WTC11 (cell line): ENCODE measurements at regions not wholly inside any gene's neighbourhood (a gene's known extent, or its start where the extent isn't known, plus 50 kb on each side); places are given as distances from the start of the nearest gene placed in this dataset.

Experiments used
- ATAC-seq: fragments of 200-7000 bp; cut with Tn5 transposase; 2 replicates; pipeline ENCODE4 v1.10.0; 2021; ENCODE audit warnings: mild to moderate bottlenecking, moderate library complexity
- CTCF ChIA-PET: fragments of 300-600 bp; sonication (Branson Sonifier 250); formaldehyde crosslinking; loops from one replicate; lab custom pipeline; 2021; ENCODE audit warnings: antibody characterized with exemption; lab: Charles Lee
- POLR2A ChIA-PET: fragments of 350-600 bp; sonication (Branson Sonifier 250); formaldehyde crosslinking; loops from one replicate; lab custom pipeline; 2021; ENCODE audit warnings: antibody characterized with exemption; lab: Charles Lee
- DNase-seq: peaks from one replicate; pipeline ENCODE4 v3.0.0; 2021; ENCODE audit warnings: low spot score
- H3K27ac Mint-ChIP-seq: 2 replicates; pipeline ENCODE4 v1.8.0; 2021; ENCODE audit warnings: mixed read lengths
- H3K27me3 Mint-ChIP-seq: 2 replicates; pipeline ENCODE4 v1.8.0; 2021; ENCODE audit warnings: low read depth, mild to moderate bottlenecking, moderate library complexity, mixed read lengths
- H3K36me3 Mint-ChIP-seq: 2 replicates; pipeline ENCODE4 v1.8.0; 2021; ENCODE audit warnings: mixed read lengths
- H3K4me1 Mint-ChIP-seq: 2 replicates; pipeline ENCODE4 v1.8.0; 2022; ENCODE audit warnings: mixed read lengths
- H3K4me3 Mint-ChIP-seq: 2 replicates; pipeline ENCODE4 v1.8.0; 2021; ENCODE audit warnings: mild to moderate bottlenecking, moderate library complexity, mixed read lengths
- H3K9me3 Mint-ChIP-seq: 2 replicates; pipeline ENCODE4 v1.8.0; 2021; ENCODE audit warnings: mixed read lengths
- ARID4B ChIP-seq: sonication (generic); formaldehyde crosslinking; IDR thresholded peaks from 2 replicates; pipeline ENCODE4 v1.8.0; 2023; ENCODE audit warnings: missing genetic modification reagents, mild to moderate bottlenecking, borderline replicate concordance
- ATF3 ChIP-seq: sonication (generic); formaldehyde crosslinking; conservative IDR thresholded peaks from 2 replicates; pipeline ENCODE4 v1.8.1; 2022; ENCODE audit warnings: mild to moderate bottlenecking, missing genetic modification reagents
- CBFB ChIP-seq: sonication (generic); formaldehyde crosslinking; IDR thresholded peaks from 2 replicates; pipeline ENCODE4 v1.8.1; 2022; ENCODE audit warnings: mild to moderate bottlenecking, low read depth, missing genetic modification reagents
- ERG ChIP-seq: fragments of 250-450 bp; sonication (Bioruptor Pico); IDR thresholded peaks from 2 replicates; pipeline ENCODE4 v1.8.0; 2021; ENCODE audit warnings: mild to moderate bottlenecking
- ESRRA ChIP-seq: sonication (generic); formaldehyde crosslinking; IDR thresholded peaks from 2 replicates; pipeline ENCODE4 v1.8.1; 2022; ENCODE audit warnings: mild to moderate bottlenecking, missing genetic modification reagents, borderline replicate concordance
- GRHL2 ChIP-seq: fragments of 250-450 bp; sonication (Bioruptor Pico); IDR thresholded peaks from 2 replicates; pipeline ENCODE4 v1.8.0; 2022; ENCODE audit warnings: mild to moderate bottlenecking, moderate library complexity; ENCODE audit not compliant: insufficient replicate concordance, severe bottlenecking
- GTF2I ChIP-seq: fragments of 250-450 bp; sonication (Bioruptor Pico); conservative IDR thresholded peaks from 2 replicates; pipeline ENCODE4 v1.4.0; 2021; ENCODE audit warnings: mild to moderate bottlenecking
- HMGA2 ChIP-seq: fragments of 250-450 bp; sonication (Bioruptor Pico); IDR thresholded peaks from 2 replicates; pipeline ENCODE4 v1.4.0; 2021; ENCODE audit warnings: mild to moderate bottlenecking, moderate library complexity
- NFE2L1 ChIP-seq: sonication (generic); formaldehyde crosslinking; IDR thresholded peaks from 2 replicates; pipeline ENCODE4 v1.8.1; 2023; ENCODE audit warnings: missing genetic modification reagents
- SP1 ChIP-seq: sonication (generic); formaldehyde crosslinking; conservative IDR thresholded peaks from 2 replicates; pipeline ENCODE4 v1.8.1; 2022; ENCODE audit warnings: missing genetic modification reagents
- TEAD1 ChIP-seq: sonication (generic); formaldehyde crosslinking; IDR thresholded peaks from 2 replicates; pipeline ENCODE4 v1.8.0; 2022; ENCODE audit warnings: mild to moderate bottlenecking, missing genetic modification reagents
- ZNF138 ChIP-seq: sonication (generic); formaldehyde crosslinking; conservative IDR thresholded peaks from 2 replicates; pipeline ENCODE4 v1.8.1; 2022; ENCODE audit warnings: mild to moderate bottlenecking, moderate library complexity, missing genetic modification reagents
- ZNF416 ChIP-seq: fragments of 250-450 bp; sonication (Bioruptor Pico); IDR thresholded peaks from 2 replicates; pipeline ENCODE4 v1.9.0; 2021; ENCODE audit warnings: mild to moderate bottlenecking, inconsistent platforms
- ZNF512 ChIP-seq: sonication (generic); formaldehyde crosslinking; IDR thresholded peaks from 2 replicates; pipeline ENCODE4 v1.8.1; 2022; ENCODE audit warnings: missing genetic modification reagents, borderline replicate concordance
- ZSCAN18 ChIP-seq: fragments of 250-450 bp; sonication (Bioruptor Pico); IDR thresholded peaks from 2 replicates; pipeline ENCODE4 v2.1.2; 2022; ENCODE audit warnings: mild to moderate bottlenecking, moderate library complexity

GRCh38 chr1:57916041-57916440 lies 492.2 kb upstream of the DAB1 start:
- ChIA-PET CTCF (no interaction called here), POLR2A (no interaction called here)
- no peak for DNase-seq
- Mint-ChIP-seq H3K4me3 (no peak overlapping the region), H3K4me1 (no peaks in the 10 kb centered on the region), H3K27me3 (no peaks in the 10 kb centered on the region; the same call in 1 of the 2 replicates), H3K36me3 (no peaks in the 10 kb centered on the region), H3K9me3 (0 out of 2 replicates have a peak, but pooled peaks cover 3% of the 10 kb centered on the region), H3K27ac (no peak overlapping the region)
- no peak for TF ChIP-seq SP1
- no peak for TF ChIP-seq ATF3 (CRISPR knock-in tag)
- no peak for TF ChIP-seq GRHL2 (CRISPR knock-in tag)
- no peak; the same call in 1 of the 2 replicates for ATAC-seq

GRCh38 chr1:57911427-57911826 lies 487.6 kb upstream of the DAB1 start:
- ChIA-PET CTCF (interaction anchor here (0.6 kb wide), 1 partner anchor 17 kb away, joined by 3 read pairs; no protein-coding TSS in a partner anchor), POLR2A (no interaction called here)
- ATAC-seq (no peak), DNase-seq (no peak)
- peaks cover 4% of the 10 kb centered on the region for H3K4me1 Mint-ChIP-seq
- no peaks in the 10 kb centered on the region for H3K36me3 Mint-ChIP-seq
- H3K27ac Mint-ChIP-seq: no peak overlapping the region
- no peak overlapping the region for H3K4me3 Mint-ChIP-seq
- TF ChIP-seq ZNF138 (CRISPR knock-in tag): no peak
- no peak for TF ChIP-seq ZNF512 (CRISPR knock-in tag)
- TF ChIP-seq ZSCAN18 (CRISPR knock-in tag): no peak
- TF ChIP-seq ERG: no peak
- TF ChIP-seq HMGA2: no peak
- TF ChIP-seq NFE2L1 (CRISPR knock-in tag): no peak
- no peak for TF ChIP-seq GTF2I
- TF ChIP-seq TEAD1 (CRISPR knock-in tag): no peak
- no peak for TF ChIP-seq ZNF416 (CRISPR knock-in tag)
- TF ChIP-seq ESRRA (CRISPR knock-in tag): no peak
- no peak for TF ChIP-seq CBFB (CRISPR knock-in tag)
- no peak for TF ChIP-seq ARID4B (CRISPR knock-in tag)
- peaks cover under 1% of the 10 kb centered on the region for H3K27me3 Mint-ChIP-seq
- H3K9me3 Mint-ChIP-seq: 0 out of 2 replicates have a peak, but pooled peaks cover 3% of the 10 kb centered on the region
